Neural progenitor cell (in vitro differentiated cells): ENCODE measurements at regions not wholly inside any gene's neighbourhood (a gene's known extent, or its start where the extent isn't known, plus 50 kb on each side); places are given as distances from the start of the nearest gene placed in this dataset.
"Not testable (repeated sequence)": the region's sequence is repeated elsewhere in the genome, so short reads cannot be mapped to it uniquely, and the experiment has no call there.

Experiments used
- DNase-seq: peaks from one replicate; pipeline ENCODE4 v3.0.0-alpha.2; 2016; ENCODE audit warnings: low spot score
- H2AFZ ChIP-seq: fragments of 200-600 bp; sonication (generic); replicated peaks from 2 replicates; pipeline ENCODE4 v1.6.1; 2016; ENCODE audit warnings: antibody characterized with exemption
- H3F3A ChIP-seq: fragments of 200-600 bp; sonication (generic); 2 replicates; pipeline ENCODE4 v1.6.1; 2016; ENCODE audit warnings: antibody characterized with exemption, low read depth
- H3K27ac ChIP-seq: fragments of 200-600 bp; sonication (generic); 2 replicates; pipeline ENCODE4 v1.5.1; 2016; ENCODE audit warnings: mild to moderate bottlenecking
- H3K27me3 ChIP-seq: fragments of 200-600 bp; sonication (generic); 2 replicates; pipeline ENCODE4 v1.6.1; 2016; ENCODE audit warnings: mild to moderate bottlenecking, moderate library complexity
- H3K36me3 ChIP-seq: fragments of 200-600 bp; sonication (generic); 2 replicates; pipeline ENCODE4 v1.5.1; 2016
- H3K4me1 ChIP-seq: fragments of 200-600 bp; sonication (generic); 2 replicates; pipeline ENCODE4 v1.6.1; 2016; ENCODE audit warnings: mixed run types
- H3K4me2 ChIP-seq: fragments of 200-600 bp; sonication (generic); 2 replicates; pipeline ENCODE4 v1.6.1; 2016
- H3K4me3 ChIP-seq: fragments of 200-600 bp; sonication (generic); 2 replicates; pipeline ENCODE4 v1.5.1; 2016
- H3K79me2 ChIP-seq: fragments of 200-600 bp; sonication (generic); 2 replicates; pipeline ENCODE4 v1.6.1; 2016; ENCODE audit warnings: low read depth
- H3K9ac ChIP-seq: fragments of 200-600 bp; sonication (generic); 2 replicates; pipeline ENCODE4 v1.6.1; 2016
- H3K9me3 ChIP-seq: fragments of 200-600 bp; sonication (generic); 2 replicates; pipeline ENCODE4 v1.5.1; 2016; ENCODE audit warnings: low read depth
- H4K20me1 ChIP-seq: fragments of 200-600 bp; sonication (generic); 2 replicates; pipeline ENCODE4 v1.6.1; 2016; ENCODE audit warnings: low read depth
- H3K27ac Mint-ChIP-seq: 3 replicates; pipeline ENCODE4 v1.8.0; 2021; ENCODE audit warnings: mixed read lengths
- H3K27me3 Mint-ChIP-seq: 2 replicates; pipeline ENCODE4 v1.8.0; 2022; ENCODE audit warnings: low read depth, mild to moderate bottlenecking, inconsistent platforms, moderate library complexity, mixed read lengths; ENCODE audit not compliant: insufficient read depth
- H3K36me3 Mint-ChIP-seq: 3 replicates; pipeline ENCODE4 v1.8.0; 2021; ENCODE audit warnings: mixed read lengths
- H3K4me1 Mint-ChIP-seq: 3 replicates; pipeline ENCODE4 v1.8.0; 2021; ENCODE audit warnings: mixed read lengths
- H3K4me3 Mint-ChIP-seq: 3 replicates; pipeline ENCODE4 v1.8.0; 2021; ENCODE audit warnings: mild to moderate bottlenecking, moderate library complexity, mixed read lengths
- H3K9me3 Mint-ChIP-seq: 3 replicates; pipeline ENCODE4 v1.8.0; 2020; ENCODE audit warnings: mixed read lengths
- CTCF ChIP-seq: fragments of 200-600 bp; sonication (generic); IDR thresholded peaks from 2 replicates; pipeline ENCODE4 v1.5.1; 2017; ENCODE audit warnings: antibody characterized with exemption, mild to moderate bottlenecking
- EZH2 ChIP-seq: fragments of 200-600 bp; sonication (generic); IDR thresholded peaks from 2 replicates; pipeline ENCODE4 v1.6.1; 2017; ENCODE audit warnings: antibody characterized with exemption, mild to moderate bottlenecking, moderate library complexity
- EZH2phosphoT487 ChIP-seq: fragments of 200-600 bp; sonication (generic); IDR thresholded peaks from 2 replicates; pipeline ENCODE4 v1.6.1; 2017; ENCODE audit warnings: antibody characterized with exemption

- Mint-ChIP-seq H3K4me3 (no peak overlapping the region), H3K4me1 (peaks cover 7% of the 10 kb centered on the region), H3K36me3 (peaks cover 7% of the 10 kb centered on the region), H3K9me3 (peaks cover 5% of the 10 kb centered on the region), H3K27ac (no peak overlapping the region), H3K27me3 (peaks cover 5% of the 10 kb centered on the region)
- Histone ChIP-seq H2AFZ (no peak overlapping the region), H3K79me2 (no peaks in the 10 kb centered on the region), H3K27me3 (no peaks in the 10 kb centered on the region), H3K9me3 (no peaks in the 10 kb centered on the region), H3K4me2 (no peak overlapping the region), H3K9ac (no peak overlapping the region), H3K4me1 (no peaks in the 10 kb centered on the region), H3F3A (no peaks in the 10 kb centered on the region), H3K36me3 (no peaks in the 10 kb centered on the region), H3K4me3 (no peak overlapping the region), H3K27ac (no peak overlapping the region), H4K20me1 (no peaks in the 10 kb centered on the region)
- TF ChIP-seq EZH2phosphoT487, result no peak
- no peak for TF ChIP-seq CTCF
- TF ChIP-seq EZH2, result no peak
- no peak for DNase-seq
Observed at GRCh38 chr2:133642791-133643191, 74.5 kb upstream of the NCKAP5 start.

DNA sequence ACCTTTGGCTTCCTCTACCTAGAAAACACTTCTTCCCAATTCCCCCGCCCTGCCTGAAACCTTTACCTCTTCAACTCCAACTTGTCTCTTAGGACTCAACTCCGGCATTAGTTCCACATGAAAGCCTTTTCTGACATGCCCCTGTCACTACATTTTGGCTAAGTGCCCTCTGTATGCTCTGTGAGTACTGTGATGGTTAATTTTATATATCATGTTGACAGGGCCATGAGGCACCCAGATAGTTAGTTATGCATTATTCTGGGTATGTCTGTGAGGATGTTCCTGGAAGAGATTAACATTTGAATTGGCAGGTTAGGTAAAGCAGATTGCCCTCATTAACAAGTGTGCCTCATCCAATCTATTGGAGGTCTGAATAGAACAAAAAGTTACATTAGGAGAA lies 75.6 kb upstream of the NCKAP5 start:
- Histone ChIP-seq H3K9me3 (no peaks in the 10 kb centered on the region), H3K9ac (no peak overlapping the region), H3K27me3 (no peaks in the 10 kb centered on the region), H3K36me3 (no peaks in the 10 kb centered on the region), H3K4me2 (no peak overlapping the region), H3K4me3 (no peak overlapping the region), H3K27ac (no peak overlapping the region), H2AFZ (no peak overlapping the region), H3K79me2 (no peaks in the 10 kb centered on the region), H3F3A (no peaks in the 10 kb centered on the region), H3K4me1 (no peaks in the 10 kb centered on the region), H4K20me1 (no peaks in the 10 kb centered on the region)
- Mint-ChIP-seq H3K27me3 (peaks cover 5% of the 10 kb centered on the region), H3K4me1 (peaks cover 7% of the 10 kb centered on the region), H3K27ac (no peak overlapping the region), H3K36me3 (peaks cover 3% of the 10 kb centered on the region), H3K4me3 (no peak overlapping the region), H3K9me3 (peaks cover 6% of the 10 kb centered on the region)
- DNase-seq, result no peak
- TF ChIP-seq CTCF (no peak), EZH2 (no peak), EZH2phosphoT487 (no peak)

GRCh38 chr2:133644846-133645245 lies 76.6 kb upstream of the NCKAP5 start:
- H3K27me3 Mint-ChIP-seq, result peaks cover 5% of the 10 kb centered on the region
- no peak overlapping the region for H3K27ac ChIP-seq
- H3K4me1 Mint-ChIP-seq, result peaks cover 7% of the 10 kb centered on the region
- H3K79me2 ChIP-seq, result no peaks in the 10 kb centered on the region
- H3K36me3 Mint-ChIP-seq, result peaks cover 5% of the 10 kb centered on the region
- no peak overlapping the region for H3K4me3 Mint-ChIP-seq
- no peaks in the 10 kb centered on the region for H3K9me3 ChIP-seq
- no peak overlapping the region for H3K27ac Mint-ChIP-seq
- no peaks in the 10 kb centered on the region for H3F3A ChIP-seq
- TF ChIP-seq EZH2 (no peak), EZH2phosphoT487 (no peak), CTCF (no peak)
- no peak overlapping the region for H2AFZ ChIP-seq
- peaks cover 13% of the 10 kb centered on the region for H3K9me3 Mint-ChIP-seq
- no peaks in the 10 kb centered on the region for H3K36me3 ChIP-seq
- H3K4me1 ChIP-seq, result no peaks in the 10 kb centered on the region
- H3K4me2 ChIP-seq, result no peak overlapping the region
- H3K9ac ChIP-seq, result no peak overlapping the region
- no peak for DNase-seq
- no peaks in the 10 kb centered on the region for H3K27me3 ChIP-seq
- H4K20me1 ChIP-seq, result no peaks in the 10 kb centered on the region
- no peak overlapping the region for H3K4me3 ChIP-seq

DNA sequence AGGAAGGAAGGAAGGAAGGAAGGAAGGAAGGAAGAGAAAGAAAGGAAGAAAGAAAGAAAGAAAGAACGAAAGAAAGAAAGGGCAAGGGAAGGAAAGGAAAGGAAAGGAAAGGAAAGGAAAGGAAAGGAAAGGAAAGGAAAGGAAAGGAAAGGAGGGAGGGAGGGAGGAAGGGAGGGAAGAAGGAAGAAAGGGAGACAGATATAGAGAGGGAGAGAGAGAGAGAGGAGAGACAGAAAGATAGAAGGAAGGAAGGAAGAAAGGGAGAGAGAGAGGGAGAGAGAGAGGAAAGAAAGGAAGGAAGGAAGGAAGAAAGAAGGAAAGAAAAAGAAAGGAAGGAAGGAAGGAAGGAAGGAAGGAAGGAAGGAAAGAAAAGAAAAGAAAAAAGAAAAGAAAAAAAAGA lies 79.1 kb upstream of the NCKAP5 start:
- not testable (repeated sequence) for H2AFZ ChIP-seq, H3K27me3 Mint-ChIP-seq, H3K27ac Mint-ChIP-seq, H3F3A ChIP-seq, H3K79me2 ChIP-seq, H3K4me1 ChIP-seq, H3K9ac ChIP-seq, H3K27ac ChIP-seq, H3K36me3 ChIP-seq, H3K4me1 Mint-ChIP-seq, H3K4me2 ChIP-seq, H4K20me1 ChIP-seq, DNase-seq, H3K9me3 ChIP-seq, H3K4me3 ChIP-seq, H3K4me3 Mint-ChIP-seq, H3K27me3 ChIP-seq, H3K36me3 Mint-ChIP-seq
- H3K9me3 Mint-ChIP-seq, result peaks cover 23% of the 10 kb centered on the region
